SU-DHL-6 (cell line): ENCODE measurements at regions not wholly inside any gene's neighbourhood (a gene's known extent, or its start where the extent isn't known, plus 50 kb on each side); places are given as distances from the start of the nearest gene placed in this dataset.

Experiments
- H2AFZ ChIP-seq: fragments of 200-600 bp; sonication (generic); 2 replicates; pipeline ENCODE4 v1.6.1; 2014; ENCODE audit warnings: low read depth, mild to moderate bottlenecking, moderate library complexity, mixed read lengths, antibody characterized with exemption, low read length; ENCODE audit not compliant: severe bottlenecking
- H3F3A ChIP-seq: fragments of 200-600 bp; shearing (Covaris generic); 2 replicates; pipeline ENCODE4 v1.6.0; 2016; ENCODE audit warnings: antibody characterized with exemption, mild to moderate bottlenecking; ENCODE audit not compliant: insufficient read depth
- H3K27ac ChIP-seq: fragments of 200-600 bp; sonication (generic); 2 replicates; pipeline ENCODE4 v1.5.1; 2016; ENCODE audit warnings: low read depth, mild to moderate bottlenecking, low read length, moderate library complexity, mixed read lengths
- H3K27me3 ChIP-seq: fragments of 200-600 bp; sonication (generic), shearing (Covaris generic); 2 replicates; pipeline ENCODE4 v1.6.0; 2014; ENCODE audit warnings: mild to moderate bottlenecking, low read length
- H3K36me3 ChIP-seq: fragments of 200-600 bp; sonication (generic); 2 replicates; pipeline ENCODE4 v1.6.1; 2014; ENCODE audit warnings: mild to moderate bottlenecking, low read length, mixed read lengths
- H3K4me2 ChIP-seq: fragments of 300-600, 200-600 bp; shearing (Covaris generic), sonication (generic); 2 replicates; pipeline ENCODE4 v1.6.0; 2014; ENCODE audit warnings: low read length, low read depth, mild to moderate bottlenecking; ENCODE audit not compliant: poor library complexity, severe bottlenecking
- H3K4me3 ChIP-seq: fragments of 200-600 bp; sonication (generic); 2 replicates; pipeline ENCODE4 v1.5.1; 2014; ENCODE audit warnings: antibody characterized with exemption, low read length, mild to moderate bottlenecking, mixed read lengths; ENCODE audit not compliant: insufficient read depth, poor library complexity, severe bottlenecking
- H3K79me2 ChIP-seq: fragments of 200-600 bp; sonication (generic); 2 replicates; pipeline ENCODE4 v1.6.1; 2014; ENCODE audit warnings: mild to moderate bottlenecking, low read length, moderate library complexity; ENCODE audit not compliant: insufficient read depth
- H3K9ac ChIP-seq: fragments of 200-600 bp; sonication (generic); 2 replicates; pipeline ENCODE4 v1.7.0; 2014; ENCODE audit warnings: mild to moderate bottlenecking, low read length
- H3K9me2 ChIP-seq: fragments of 200-600 bp; sonication (generic); replicated peaks from 2 replicates; pipeline ENCODE4 v1.6.1; 2014; ENCODE audit warnings: low read length; ENCODE audit not compliant: insufficient read depth
- H3K9me3 ChIP-seq: fragments of 200-600 bp; sonication (generic); 2 replicates; pipeline ENCODE4 v1.6.1; 2014; ENCODE audit warnings: low read length, mixed read lengths; ENCODE audit not compliant: insufficient read depth
- H4K20me1 ChIP-seq: fragments of 200-600 bp; sonication (generic); 2 replicates; pipeline ENCODE4 v1.6.1; 2014; ENCODE audit warnings: low read depth, mild to moderate bottlenecking, antibody characterized with exemption, low read length, moderate library complexity, mixed read lengths
- EZH2phosphoT487 ChIP-seq: fragments of 200-600 bp; sonication (generic), shearing (Covaris generic); conservative IDR thresholded peaks from 2 replicates; pipeline ENCODE4 v1.6.1; 2018; ENCODE audit warnings: mild to moderate bottlenecking, antibody characterized with exemption, low read length, moderate library complexity, mixed read lengths
- TF ChIP-seq, protein P1 (sequence below): fragments of 200-600 bp; sonication (generic); IDR thresholded peaks from one replicate; pipeline ENCODE4 v1.5.1; 2017; ENCODE audit warnings: antibody characterized with exemption, mild to moderate bottlenecking, low read length, moderate library complexity; ENCODE audit not compliant: insufficient read depth, poor library complexity, severe bottlenecking

DNA sequence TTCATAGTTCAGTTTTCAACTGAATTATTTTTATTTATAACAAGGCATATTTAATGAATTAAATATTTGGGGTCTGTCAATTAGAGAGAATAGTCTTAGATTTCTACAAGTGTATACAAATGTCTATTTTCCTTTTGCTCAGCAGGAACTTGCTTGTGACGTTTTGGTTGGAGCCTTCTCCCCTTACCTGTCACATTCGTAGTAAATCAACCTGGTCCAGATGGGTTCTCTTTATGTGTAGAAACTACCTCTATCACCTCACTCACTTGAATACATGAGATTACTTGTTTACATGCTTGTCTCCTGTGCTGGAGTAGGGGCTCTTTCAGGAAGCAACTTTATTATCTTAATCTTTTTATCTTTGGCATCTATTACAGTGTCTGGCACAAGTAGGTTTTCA lies 938.3 kb upstream of the IGFBP7 start:
- H3K27ac ChIP-seq: no peak overlapping the region
- H3K79me2 ChIP-seq: no peaks in the 10 kb centered on the region
- no peak overlapping the region for H2AFZ ChIP-seq
- no peaks in the 10 kb centered on the region for H3K9me3 ChIP-seq
- no peaks in the 10 kb centered on the region for H4K20me1 ChIP-seq
- H3F3A ChIP-seq: no peaks in the 10 kb centered on the region
- TF ChIP-seq EZH2phosphoT487: no peak
- TF ChIP-seq, protein P1, sequence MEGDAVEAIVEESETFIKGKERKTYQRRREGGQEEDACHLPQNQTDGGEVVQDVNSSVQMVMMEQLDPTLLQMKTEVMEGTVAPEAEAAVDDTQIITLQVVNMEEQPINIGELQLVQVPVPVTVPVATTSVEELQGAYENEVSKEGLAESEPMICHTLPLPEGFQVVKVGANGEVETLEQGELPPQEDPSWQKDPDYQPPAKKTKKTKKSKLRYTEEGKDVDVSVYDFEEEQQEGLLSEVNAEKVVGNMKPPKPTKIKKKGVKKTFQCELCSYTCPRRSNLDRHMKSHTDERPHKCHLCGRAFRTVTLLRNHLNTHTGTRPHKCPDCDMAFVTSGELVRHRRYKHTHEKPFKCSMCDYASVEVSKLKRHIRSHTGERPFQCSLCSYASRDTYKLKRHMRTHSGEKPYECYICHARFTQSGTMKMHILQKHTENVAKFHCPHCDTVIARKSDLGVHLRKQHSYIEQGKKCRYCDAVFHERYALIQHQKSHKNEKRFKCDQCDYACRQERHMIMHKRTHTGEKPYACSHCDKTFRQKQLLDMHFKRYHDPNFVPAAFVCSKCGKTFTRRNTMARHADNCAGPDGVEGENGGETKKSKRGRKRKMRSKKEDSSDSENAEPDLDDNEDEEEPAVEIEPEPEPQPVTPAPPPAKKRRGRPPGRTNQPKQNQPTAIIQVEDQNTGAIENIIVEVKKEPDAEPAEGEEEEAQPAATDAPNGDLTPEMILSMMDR: no peak
- H3K4me3 ChIP-seq: no peak overlapping the region
- H3K9me2 ChIP-seq: no peaks in the 10 kb centered on the region
- no peak overlapping the region for H3K9ac ChIP-seq
- no peaks in the 10 kb centered on the region for H3K27me3 ChIP-seq
- no peak overlapping the region for H3K4me2 ChIP-seq
- no peaks in the 10 kb centered on the region for H3K36me3 ChIP-seq

DNA sequence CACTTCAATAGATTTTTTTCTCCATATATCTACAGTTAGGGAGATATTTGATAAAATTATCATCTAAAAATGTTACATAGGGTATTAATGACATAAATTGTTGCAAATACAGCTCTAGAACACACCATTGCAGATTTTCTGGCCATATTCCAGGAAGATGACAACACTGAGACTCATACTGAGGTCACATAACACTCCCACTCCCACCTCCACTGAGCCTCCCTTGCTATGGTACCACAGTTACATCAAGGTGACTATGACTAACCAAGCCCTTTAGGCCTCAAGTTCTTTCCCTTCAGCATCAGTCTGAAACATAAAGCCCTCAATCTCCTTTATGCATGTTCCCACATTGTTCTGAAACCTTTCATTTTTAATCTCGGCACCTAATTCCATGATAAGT lies 932.0 kb upstream of the IGFBP7 start:
- no peaks in the 10 kb centered on the region for H3K36me3 ChIP-seq
- H2AFZ ChIP-seq: no peak overlapping the region
- H3K9ac ChIP-seq: no peak overlapping the region
- no peak overlapping the region for H3K4me3 ChIP-seq
- H4K20me1 ChIP-seq: no peaks in the 10 kb centered on the region
- H3K4me2 ChIP-seq: no peak overlapping the region
- no peaks in the 10 kb centered on the region for H3K9me3 ChIP-seq
- no peaks in the 10 kb centered on the region for H3F3A ChIP-seq
- H3K27ac ChIP-seq: no peak overlapping the region
- H3K79me2 ChIP-seq: no peaks in the 10 kb centered on the region
- TF ChIP-seq, protein P1: no peak
- no peak for TF ChIP-seq EZH2phosphoT487
- H3K9me2 ChIP-seq: no peaks in the 10 kb centered on the region
- no peaks in the 10 kb centered on the region for H3K27me3 ChIP-seq

DNA sequence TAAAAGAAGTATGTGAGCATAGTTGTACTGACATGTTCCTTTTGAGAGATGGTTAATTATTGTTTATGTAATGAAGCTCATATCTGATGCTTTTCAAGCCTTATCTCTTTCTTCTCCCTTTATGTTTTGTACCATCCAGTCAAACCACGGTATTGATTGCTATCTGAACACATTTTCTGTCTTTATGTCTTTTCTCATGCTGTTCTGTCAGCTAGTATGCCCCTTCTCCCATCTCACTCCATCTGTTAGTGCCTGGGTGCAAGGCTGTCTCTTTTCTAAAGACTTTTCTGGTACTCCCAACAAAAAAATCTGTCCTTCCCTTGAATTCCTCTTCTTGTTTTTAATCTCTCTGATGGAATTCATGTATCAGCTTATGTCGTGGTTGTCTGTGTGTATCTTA lies 883.8 kb upstream of the IGFBP7 start:
- Histone ChIP-seq H3K36me3 (no peaks in the 10 kb centered on the region), H4K20me1 (no peaks in the 10 kb centered on the region), H3K79me2 (no peaks in the 10 kb centered on the region), H3F3A (no peaks in the 10 kb centered on the region), H2AFZ (no peak overlapping the region), H3K4me2 (no peak overlapping the region), H3K4me3 (no peak overlapping the region), H3K27ac (no peak overlapping the region), H3K27me3 (no peaks in the 10 kb centered on the region), H3K9me2 (no peaks in the 10 kb centered on the region), H3K9me3 (no peaks in the 10 kb centered on the region), H3K9ac (no peak overlapping the region)
- TF ChIP-seq, protein P1: no peak
- no peak for TF ChIP-seq EZH2phosphoT487
